ENCODE measurements at regions not wholly inside any gene's neighbourhood (a gene's known extent, or its start where the extent isn't known, plus 50 kb on each side); places are given as distances from the start of the nearest gene placed in this dataset.
A peak's percentile ranks its signal among the peaks of the same experiment; 100 is the strongest.
"Not testable (repeated sequence)": the region's sequence is repeated elsewhere in the genome, so short reads cannot be mapped to it uniquely, and the experiment has no call there.

GRCh38 chr9:715300-715699, 126.2 kb upstream of the DMRT1 start:
- DNase-seq = no peak
- ATAC-seq = peak; percentile 48 to 69
- intact Hi-C loops (cut with DNase I) = no loop called here

- ATAC-seq = peak; percentile 62 to 85
- intact Hi-C loops (cut with DNase I) = no loop called here
- no peak for DNase-seq
Measured at GRCh38 chr9:715743-716400, 125.6 kb upstream of the DMRT1 start.

GRCh38 chr9:717722-718121, 123.8 kb upstream of the DMRT1 start:
- intact Hi-C loops (cut with DNase I) = no loop called here
- DNase-seq = no peak
- no peak for ATAC-seq

- ATAC-seq = no peak
- intact Hi-C loops (cut with DNase I) = no loop called here
- DNase-seq = no peak
Measured at GRCh38 chr9:720239-720881, 121.1 kb upstream of the DMRT1 start.

DNA sequence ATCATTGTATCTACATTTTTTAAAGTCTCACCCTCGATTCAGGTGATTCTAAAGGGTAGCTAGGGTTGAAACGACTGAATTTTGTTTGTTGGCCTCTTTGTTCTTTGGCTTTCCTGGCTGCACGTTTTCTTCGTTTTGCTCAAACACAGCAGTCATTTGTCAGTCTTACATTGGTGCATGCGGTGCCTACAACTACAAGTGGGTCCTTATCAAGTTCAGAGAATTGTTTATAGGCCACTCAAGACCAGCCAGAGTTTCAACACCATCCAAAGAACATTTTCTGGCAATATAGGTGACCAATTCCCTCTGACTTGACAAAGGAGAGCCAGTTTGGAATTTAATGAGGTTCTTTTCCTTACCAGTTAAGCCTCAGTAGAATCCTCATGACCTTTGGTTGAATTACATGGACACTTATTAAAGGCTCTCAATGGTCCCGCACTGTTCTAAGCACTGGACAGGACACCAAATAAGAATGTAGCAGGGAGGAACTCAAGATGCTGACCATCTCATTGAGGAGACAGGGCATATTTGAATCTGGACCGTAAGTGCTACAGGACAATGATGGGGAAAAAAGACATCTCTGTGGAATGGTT, 119.0 kb upstream of the DMRT1 start:
- intact Hi-C loops (cut with DNase I) = no loop called here
- ATAC-seq = no peak
- no peak for DNase-seq

GRCh38 chr9:724461-724860, 117.0 kb upstream of the DMRT1 start:
- intact Hi-C loops (cut with DNase I); DNase-seq: not testable (repeated sequence)

GRCh38 chr9:726005-726404, 115.5 kb upstream of the DMRT1 start:
- intact Hi-C loops (cut with DNase I) = no loop called here
- no peak for ATAC-seq

More at GRCh38 chr9:724461-724860, 117.0 kb upstream of the DMRT1 start:
- not testable (repeated sequence) for ATAC-seq

GRCh38 chr9:727767-728166, 113.7 kb upstream of the DMRT1 start:
- ATAC-seq = no peak
- intact Hi-C loops (cut with DNase I) = no loop called here

More at GRCh38 chr9:726005-726404, 115.5 kb upstream of the DMRT1 start:
- DNase-seq = no peak

DNA sequence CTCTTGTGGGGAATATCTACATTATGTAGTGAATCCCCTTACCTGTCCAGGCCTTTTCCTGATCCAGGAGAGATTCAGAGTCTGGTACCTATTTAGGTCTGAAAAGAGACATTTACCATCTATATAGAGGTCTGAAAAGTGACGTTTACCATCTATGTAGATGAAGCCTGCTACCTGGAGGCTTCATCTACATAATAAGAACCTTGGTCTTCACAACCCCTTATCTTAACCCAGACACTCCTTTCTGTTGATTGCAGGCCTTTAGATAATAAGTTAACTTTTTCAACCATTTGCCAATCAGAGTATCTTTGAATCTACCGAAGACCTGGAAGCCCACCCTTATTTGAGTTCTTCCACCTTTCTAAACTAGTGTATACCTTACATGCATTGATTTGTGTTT, 113.0 kb upstream of the DMRT1 start:
- no peak for DNase-seq
- no peak for ATAC-seq
- intact Hi-C loops (cut with DNase I) = no loop called here

More at GRCh38 chr9:727767-728166, 113.7 kb upstream of the DMRT1 start:
- DNase-seq = no peak

DNA sequence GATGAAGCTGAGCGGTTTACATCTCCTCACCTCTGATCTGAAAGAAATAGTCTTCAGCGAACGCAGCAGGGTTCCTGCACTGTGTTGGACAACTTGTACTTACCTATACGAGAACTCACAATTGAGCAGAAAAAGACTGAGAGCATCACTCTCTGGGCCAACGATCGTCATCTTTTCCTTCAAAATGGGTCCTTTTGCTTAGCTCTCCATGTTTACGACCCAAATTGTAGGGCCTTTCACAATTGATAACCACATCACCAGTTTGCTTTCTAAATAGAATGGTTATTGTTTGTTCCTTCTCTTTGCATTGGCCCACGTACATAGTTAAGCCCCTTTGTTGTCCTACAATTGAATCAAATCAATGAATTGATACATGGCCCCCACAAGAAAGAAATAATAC, 110.0 kb upstream of the DMRT1 start:
- ATAC-seq (no peak), DNase-seq (no peak)
- intact Hi-C loops (cut with DNase I) = no loop called here

- intact Hi-C loops (cut with DNase I) = no loop called here
- DNase-seq (peak; percentile 35), ATAC-seq (peak; percentile 42 to 56)
Measured at GRCh38 chr9:734831-735511, 106.5 kb upstream of the DMRT1 start.

GRCh38 chr9:737400-738120, 103.9 kb upstream of the DMRT1 start:
- no peak for DNase-seq
- intact Hi-C loops (cut with DNase I) = no loop called here
- no peak for ATAC-seq

DNA sequence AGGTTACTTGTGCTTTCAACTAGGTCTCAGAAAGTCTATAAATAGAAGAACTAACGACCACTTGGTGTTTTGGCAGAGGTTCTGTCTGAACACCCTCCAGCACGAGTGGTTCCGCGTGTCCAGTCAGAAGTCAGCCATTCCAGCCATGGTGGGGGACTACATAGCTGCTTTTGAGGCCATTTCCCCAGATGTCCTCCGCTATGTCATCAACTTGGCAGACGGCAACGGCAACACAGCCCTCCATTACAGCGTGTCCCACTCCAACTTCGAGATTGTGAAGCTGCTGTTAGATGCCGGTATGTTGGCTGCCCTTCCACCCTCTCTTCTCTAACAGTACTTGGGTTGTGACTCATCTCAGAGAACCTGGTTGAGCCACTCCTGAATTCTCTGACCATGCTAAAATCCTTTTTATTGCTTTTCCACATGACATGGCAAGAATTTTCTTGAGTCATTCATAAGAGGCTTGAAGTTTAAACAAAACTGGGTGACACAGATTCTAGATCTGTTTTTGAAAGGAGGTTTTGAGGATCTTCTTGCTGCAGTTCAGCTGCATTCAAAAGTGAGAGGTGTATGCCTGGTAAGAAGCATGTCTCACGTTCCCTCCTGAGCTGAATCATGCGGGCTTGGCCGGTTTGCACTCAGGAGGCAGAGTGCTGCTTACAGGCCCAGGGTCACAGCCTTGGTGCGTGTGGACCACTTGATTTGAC, 103.1 kb upstream of the DMRT1 start:
- intact Hi-C loops (cut with DNase I) = no loop called here
- ATAC-seq = peak; percentile 77 to 87

DNA sequence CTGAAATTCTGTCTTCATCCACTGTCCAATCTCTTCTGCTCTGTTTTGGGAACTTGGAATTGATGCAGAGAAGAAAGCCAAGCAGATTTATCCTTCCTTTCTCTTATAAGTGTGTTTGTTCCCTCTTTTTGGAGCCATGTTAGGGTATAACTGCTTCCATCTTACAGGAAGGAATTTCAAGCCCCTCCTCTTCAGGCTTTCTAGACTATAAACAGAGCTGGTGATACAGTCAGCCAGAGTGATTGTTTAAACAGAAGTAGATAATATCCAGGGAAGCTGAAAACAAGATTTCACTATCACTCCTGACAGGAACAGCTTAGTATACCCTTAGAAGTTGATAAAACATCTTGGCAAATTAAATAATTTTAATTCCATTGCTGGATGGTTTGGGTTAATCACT, 102.1 kb upstream of the DMRT1 start:
- no peak for DNase-seq
- intact Hi-C loops (cut with DNase I) = no loop called here
- ATAC-seq = no peak

More for the DNA sequence above, 103.1 kb upstream of the DMRT1 start:
- peak; percentile 71 for DNase-seq

- ATAC-seq (no peak), DNase-seq (no peak)
- intact Hi-C loops (cut with DNase I) = no loop called here
Measured at GRCh38 chr9:740221-740620, 101.3 kb upstream of the DMRT1 start.

GRCh38 chr9:742104-742503, 99.4 kb upstream of the DMRT1 start:
- DNase-seq (no peak), ATAC-seq (no peak)
- intact Hi-C loops (cut with DNase I) = no loop called here

- ATAC-seq (no peak), DNase-seq (no peak)
- intact Hi-C loops (cut with DNase I) = no loop called here
Measured at GRCh38 chr9:742914-743589, 98.4 kb upstream of the DMRT1 start.

- ATAC-seq = no peak
- intact Hi-C loops (cut with DNase I) = no loop called here
- DNase-seq = no peak
Measured at GRCh38 chr9:744046-744712, 97.3 kb upstream of the DMRT1 start.
